Cerebellar nuclear complex (tissue), 1 donor: ENCODE measurements at regions not wholly inside any gene's neighbourhood (a gene's known extent, or its start where the extent isn't known, plus 50 kb on each side); places are given as distances from the start of the nearest gene placed in this dataset.
A peak's percentile ranks its signal among the peaks of the same experiment; 100 is the strongest.

Source experiments
- DNase-seq, 2 experiments: peaks; one replicate each; lab custom pipeline; 2025; lab: John Stamatoyannopoulos, UW

- no peak for DNase-seq
Measured at GRCh38 chr14:99095369-99095768, 176.6 kb downstream of the BCL11B start.

GRCh38 chr14:99098199-99098598 lies 173.8 kb downstream of the BCL11B start:
- no peak for DNase-seq

- no peak for DNase-seq
Measured at GRCh38 chr14:99099051-99099787, 172.8 kb downstream of the BCL11B start.

- no peak for DNase-seq
Measured at GRCh38 chr14:99100497-99101270, 171.3 kb downstream of the BCL11B start.

GRCh38 chr14:99101855-99102461 lies 170.0 kb downstream of the BCL11B start:
- no peak for DNase-seq

- DNase-seq = no peak
Measured at GRCh38 chr14:99116741-99117295, 155.2 kb downstream of the BCL11B start.

- no peak for DNase-seq
Measured at GRCh38 chr14:99117671-99118045, 154.3 kb downstream of the BCL11B start.

GRCh38 chr14:99118046-99118721 lies 153.8 kb downstream of the BCL11B start:
- DNase-seq = peak in 1 of 2 experiments; percentile 18

- DNase-seq = no peak
Measured at GRCh38 chr14:99118946-99119345, 153.1 kb downstream of the BCL11B start.
